Neuron (in vitro differentiated cells): ENCODE measurements at regions not wholly inside any gene's neighbourhood (a gene's known extent, or its start where the extent isn't known, plus 50 kb on each side); places are given as distances from the start of the nearest gene placed in this dataset.

ENCODE experiments used
- H2AFZ ChIP-seq: one replicate; pipeline ENCODE4 v1.6.1; 2013; ENCODE audit warnings: low read depth, mild to moderate bottlenecking, inconsistent platforms, low read length, moderate library complexity
- H3K27me3 ChIP-seq: one replicate; pipeline ENCODE4 v1.6.1; 2013; ENCODE audit warnings: low read length; ENCODE audit not compliant: insufficient read depth
- H3K36me3 ChIP-seq: one replicate; pipeline ENCODE4 v1.6.1; 2013; ENCODE audit warnings: low read length; ENCODE audit not compliant: insufficient read depth
- H3K4me1 ChIP-seq: one replicate; pipeline ENCODE4 v1.6.1; 2013; ENCODE audit warnings: low read length; ENCODE audit not compliant: insufficient read depth
- H3K4me3 ChIP-seq: 2 replicates; pipeline ENCODE4 v1.5.1; 2013; ENCODE audit warnings: mild to moderate bottlenecking, low read length, moderate library complexity
- H3K9me3 ChIP-seq: one replicate; pipeline ENCODE4 v1.6.1; 2013; ENCODE audit warnings: low read length

GRCh38 chr13:99658261-99658991 lies 157.2 kb downstream of the TM9SF2 start:
- H3K4me3 ChIP-seq, result peak overlapping the region; percentile 53
- no peaks in the 10 kb centered on the region for H3K36me3 ChIP-seq
- H2AFZ ChIP-seq, result peak overlapping the region; percentile 66
- no peaks in the 10 kb centered on the region for H3K27me3 ChIP-seq
- peaks cover 62% of the 10 kb centered on the region for H3K4me1 ChIP-seq
- H3K9me3 ChIP-seq, result no peaks in the 10 kb centered on the region

DNA sequence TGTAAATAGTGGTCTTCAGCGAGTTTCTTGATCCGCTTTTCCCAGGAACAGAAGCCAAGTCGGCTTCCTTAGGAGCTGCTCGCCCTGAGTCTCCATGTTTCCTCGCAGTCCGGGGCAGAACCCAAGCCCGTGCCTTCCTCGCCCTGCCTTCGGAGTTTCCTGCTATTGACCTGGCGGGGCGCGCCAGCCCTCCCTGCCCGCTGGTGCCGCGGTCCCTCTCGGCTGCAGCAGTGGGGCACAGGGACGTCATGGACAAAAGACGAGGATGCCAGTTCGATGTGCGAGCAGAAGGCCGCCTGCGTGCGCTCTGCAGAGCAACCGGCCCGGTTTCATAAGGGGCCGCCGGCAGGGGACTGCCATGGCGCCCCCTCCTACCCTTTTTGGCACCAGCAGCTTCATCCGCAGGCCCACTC lies 156.6 kb downstream of the TM9SF2 start:
- Histone ChIP-seq H3K4me3 (peak overlapping the region; percentile 53), H3K36me3 (no peaks in the 10 kb centered on the region), H3K9me3 (no peaks in the 10 kb centered on the region), H2AFZ (peak overlapping the region; percentile 66), H3K27me3 (no peaks in the 10 kb centered on the region), H3K4me1 (peaks cover 60% of the 10 kb centered on the region)

- Histone ChIP-seq H3K9me3 (no peaks in the 10 kb centered on the region), H3K36me3 (no peaks in the 10 kb centered on the region), H3K4me3 (peak overlapping the region; percentile 53), H3K27me3 (no peaks in the 10 kb centered on the region), H2AFZ (no peak overlapping the region), H3K4me1 (peaks cover 51% of the 10 kb centered on the region)
These were observed 155.6 kb downstream of the TM9SF2 start for GRCh38 chr13:99656844-99657381.

DNA sequence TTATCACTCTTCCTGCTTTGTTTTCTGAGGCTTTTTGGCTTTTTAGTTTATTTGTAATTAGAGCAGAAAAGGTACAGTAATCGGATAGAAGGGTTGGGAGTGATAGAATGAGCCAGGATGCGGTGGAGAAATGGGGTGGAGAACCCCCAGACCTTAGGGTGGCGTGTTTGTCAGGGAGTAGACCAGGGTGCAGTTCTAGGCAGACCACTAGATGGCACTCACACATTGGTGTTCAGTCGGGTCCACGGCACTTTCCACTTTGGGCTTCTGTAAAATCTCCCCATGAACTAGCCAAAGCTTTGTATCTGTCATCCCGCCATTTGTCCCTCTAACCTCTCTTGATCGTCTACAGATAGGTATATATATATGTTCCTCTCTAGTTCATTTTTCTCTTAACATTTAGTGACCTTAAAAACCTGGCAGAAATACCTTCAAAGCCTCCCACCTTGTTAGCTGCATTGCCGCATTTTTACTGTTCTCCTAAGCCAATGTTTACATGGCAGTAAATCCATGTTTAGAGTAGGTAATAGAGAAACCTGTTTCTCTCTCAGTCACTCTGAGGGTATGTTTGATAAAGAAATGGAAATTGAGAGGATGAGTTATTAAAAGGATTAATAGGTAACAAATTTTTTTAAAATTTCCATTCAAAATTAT lies 154.9 kb downstream of the TM9SF2 start:
- H3K27me3 ChIP-seq, result no peaks in the 10 kb centered on the region
- H3K9me3 ChIP-seq, result no peaks in the 10 kb centered on the region
- H2AFZ ChIP-seq, result no peak overlapping the region
- peaks cover 44% of the 10 kb centered on the region for H3K4me1 ChIP-seq
- peak overlapping the region; percentile 12 for H3K4me3 ChIP-seq
- no peaks in the 10 kb centered on the region for H3K36me3 ChIP-seq

DNA sequence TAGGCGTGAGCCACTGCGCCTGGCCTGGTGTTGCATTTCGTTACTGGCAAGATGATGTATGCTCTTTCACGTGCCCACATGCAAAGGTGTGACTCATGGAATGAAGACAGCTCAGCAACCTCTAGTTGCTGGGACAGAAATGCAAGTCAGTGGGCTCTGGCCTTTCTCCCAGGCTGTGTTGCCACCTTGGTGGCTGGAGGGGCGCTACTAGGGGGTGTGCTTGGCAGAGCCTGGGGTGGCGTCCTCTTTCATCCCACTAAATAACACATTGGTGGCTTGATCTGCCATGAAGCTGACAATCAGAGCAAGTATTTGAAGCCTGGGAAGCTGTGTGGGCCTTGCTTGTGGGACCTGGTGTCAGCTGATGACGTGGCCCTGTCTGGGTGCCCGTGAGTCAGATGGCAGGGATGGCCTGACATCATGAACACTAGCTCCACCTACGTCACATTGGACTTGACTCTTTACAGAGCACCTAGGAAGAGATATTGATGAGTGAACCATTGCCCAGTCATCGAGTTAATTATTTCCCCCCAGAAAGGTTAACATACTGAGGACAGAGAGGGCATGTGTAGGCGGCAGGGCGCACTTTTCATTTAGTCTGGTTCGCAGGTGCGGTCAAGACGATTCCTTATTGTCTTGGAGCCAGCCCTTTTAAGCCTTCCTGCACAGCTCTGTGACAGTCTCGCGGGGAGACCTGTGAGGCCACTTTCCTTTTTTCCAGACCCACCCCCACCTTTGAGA lies 154.2 kb downstream of the TM9SF2 start:
- Histone ChIP-seq H3K4me3 (no peak overlapping the region), H2AFZ (no peak overlapping the region), H3K9me3 (no peaks in the 10 kb centered on the region), H3K27me3 (no peaks in the 10 kb centered on the region), H3K36me3 (no peaks in the 10 kb centered on the region), H3K4me1 (peaks cover 37% of the 10 kb centered on the region)

DNA sequence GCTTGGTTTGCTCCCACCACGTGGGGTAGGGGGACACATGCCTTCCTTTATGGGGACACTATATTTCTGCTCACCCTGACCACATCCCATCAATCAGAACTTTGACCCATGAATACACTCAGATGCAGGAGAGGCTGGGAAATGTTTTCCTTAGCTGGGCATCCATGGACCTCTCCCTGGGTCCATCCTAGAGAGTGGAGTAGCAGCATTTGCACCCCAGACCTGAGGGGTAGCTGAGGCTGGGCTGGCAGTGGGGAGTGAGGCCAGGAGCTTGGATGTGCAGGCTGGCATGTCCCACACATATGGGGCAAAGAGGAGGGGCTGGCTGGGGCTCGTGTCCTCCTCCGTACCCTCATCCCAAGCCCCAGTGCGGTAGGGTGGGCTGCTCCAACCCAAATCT lies 152.8 kb downstream of the TM9SF2 start:
- Histone ChIP-seq H3K36me3 (no peaks in the 10 kb centered on the region), H3K27me3 (no peaks in the 10 kb centered on the region), H3K4me3 (no peak overlapping the region), H2AFZ (no peak overlapping the region), H3K9me3 (no peaks in the 10 kb centered on the region), H3K4me1 (peaks cover 22% of the 10 kb centered on the region)

DNA sequence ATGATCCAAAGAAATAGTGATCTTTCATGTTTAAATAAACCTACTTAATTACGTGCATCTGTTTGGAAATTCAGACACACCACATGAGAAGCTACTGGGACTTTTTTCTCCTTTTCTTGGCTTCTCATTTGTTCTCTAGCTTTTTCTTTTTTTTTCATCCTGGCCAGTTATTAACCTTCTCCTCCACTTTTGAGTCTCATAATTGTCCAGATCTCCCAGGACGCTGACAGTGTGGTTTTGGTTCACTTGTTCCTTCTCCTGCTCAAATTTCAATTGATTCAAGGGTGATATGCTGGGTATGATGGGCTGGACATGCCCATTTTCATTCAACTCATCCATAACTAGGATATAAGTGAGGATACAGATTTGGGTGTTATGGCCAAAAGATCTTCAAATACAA lies 152.3 kb downstream of the TM9SF2 start:
- no peak overlapping the region for H3K4me3 ChIP-seq
- H3K36me3 ChIP-seq, result no peaks in the 10 kb centered on the region
- no peaks in the 10 kb centered on the region for H3K27me3 ChIP-seq
- H2AFZ ChIP-seq, result no peak overlapping the region
- peaks cover 19% of the 10 kb centered on the region for H3K4me1 ChIP-seq
- no peaks in the 10 kb centered on the region for H3K9me3 ChIP-seq

DNA sequence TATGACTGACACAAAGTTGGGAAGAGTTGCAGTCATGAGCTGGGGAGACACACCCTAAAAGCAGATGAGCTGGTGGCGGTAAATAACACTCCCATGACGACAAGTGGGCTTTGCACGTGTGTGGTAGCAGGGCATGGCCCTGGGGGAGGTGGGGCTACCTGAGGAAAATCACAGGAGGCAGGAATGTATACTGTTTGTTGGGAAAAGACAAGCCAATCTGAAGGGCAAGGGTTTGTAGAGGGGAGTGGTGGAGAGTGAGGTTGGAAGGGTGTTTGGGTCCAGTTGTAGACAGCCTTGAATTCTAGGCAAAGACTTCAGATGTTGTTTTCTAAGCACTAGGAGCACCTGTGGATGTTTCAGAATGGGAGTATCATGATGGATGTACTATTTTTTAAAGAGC lies 151.6 kb downstream of the TM9SF2 start:
- Histone ChIP-seq H3K4me1 (peaks cover 25% of the 10 kb centered on the region), H3K4me3 (no peak overlapping the region), H3K36me3 (no peaks in the 10 kb centered on the region), H3K27me3 (no peaks in the 10 kb centered on the region), H2AFZ (no peak overlapping the region), H3K9me3 (no peaks in the 10 kb centered on the region)

DNA sequence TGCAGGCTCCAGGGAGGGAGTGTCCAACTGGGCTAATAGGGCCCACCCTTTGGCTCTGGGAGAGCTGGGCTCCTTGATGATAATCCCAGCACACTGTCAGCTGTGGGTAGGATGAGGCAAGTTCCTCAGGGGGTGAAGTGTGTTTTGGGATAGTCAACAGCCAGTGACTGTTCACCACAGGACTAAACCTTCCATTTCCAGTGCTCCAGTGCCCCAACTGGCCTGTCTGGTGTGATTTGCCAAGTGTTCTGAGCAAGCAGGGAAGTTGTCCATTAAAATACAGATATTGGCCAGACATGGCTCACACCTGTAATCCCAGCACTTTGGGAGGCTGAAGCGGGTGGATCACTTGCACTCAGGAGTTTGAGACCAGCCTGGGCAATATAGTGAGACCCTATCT lies 150.9 kb downstream of the TM9SF2 start:
- H3K9me3 ChIP-seq, result no peaks in the 10 kb centered on the region
- H3K27me3 ChIP-seq, result no peaks in the 10 kb centered on the region
- no peak overlapping the region for H2AFZ ChIP-seq
- peaks cover 20% of the 10 kb centered on the region for H3K4me1 ChIP-seq
- H3K4me3 ChIP-seq, result no peak overlapping the region
- H3K36me3 ChIP-seq, result no peaks in the 10 kb centered on the region

- Histone ChIP-seq H3K4me1 (peaks cover 10% of the 10 kb centered on the region), H3K36me3 (no peaks in the 10 kb centered on the region), H3K4me3 (no peak overlapping the region), H3K9me3 (no peaks in the 10 kb centered on the region), H3K27me3 (no peaks in the 10 kb centered on the region), H2AFZ (no peak overlapping the region)
These were observed 149.7 kb downstream of the TM9SF2 start for GRCh38 chr13:99651016-99651415.

- Histone ChIP-seq H3K9me3 (no peaks in the 10 kb centered on the region), H3K27me3 (no peaks in the 10 kb centered on the region), H3K36me3 (no peaks in the 10 kb centered on the region)
These were observed 149.1 kb downstream of the TM9SF2 start for GRCh38 chr13:99650410-99650809.

GRCh38 chr13:99648927-99649326 lies 147.7 kb downstream of the TM9SF2 start:
- Histone ChIP-seq H3K27me3 (no peaks in the 10 kb centered on the region), H3K9me3 (no peaks in the 10 kb centered on the region), H3K36me3 (no peaks in the 10 kb centered on the region), H3K4me1 (peaks cover 6% of the 10 kb centered on the region), H2AFZ (no peak overlapping the region), H3K4me3 (no peak overlapping the region)

More at GRCh38 chr13:99650410-99650809, 149.1 kb downstream of the TM9SF2 start:
- peaks cover 6% of the 10 kb centered on the region for H3K4me1 ChIP-seq
- no peak overlapping the region for H3K4me3 ChIP-seq
- H2AFZ ChIP-seq, result no peak overlapping the region

GRCh38 chr13:99648066-99648665 lies 146.9 kb downstream of the TM9SF2 start:
- Histone ChIP-seq H3K4me3 (no peak overlapping the region), H2AFZ (no peak overlapping the region), H3K4me1 (peaks cover 6% of the 10 kb centered on the region), H3K36me3 (no peaks in the 10 kb centered on the region), H3K27me3 (no peaks in the 10 kb centered on the region), H3K9me3 (no peaks in the 10 kb centered on the region)
